ENCODE measurements at regions not wholly inside any gene's neighbourhood (a gene's known extent, or its start where the extent isn't known, plus 50 kb on each side); places are given as distances from the start of the nearest gene placed in this dataset.
"Not testable (repeated sequence)": the region's sequence is repeated elsewhere in the genome, so short reads cannot be mapped to it uniquely, and the experiment has no call there.

DNA sequence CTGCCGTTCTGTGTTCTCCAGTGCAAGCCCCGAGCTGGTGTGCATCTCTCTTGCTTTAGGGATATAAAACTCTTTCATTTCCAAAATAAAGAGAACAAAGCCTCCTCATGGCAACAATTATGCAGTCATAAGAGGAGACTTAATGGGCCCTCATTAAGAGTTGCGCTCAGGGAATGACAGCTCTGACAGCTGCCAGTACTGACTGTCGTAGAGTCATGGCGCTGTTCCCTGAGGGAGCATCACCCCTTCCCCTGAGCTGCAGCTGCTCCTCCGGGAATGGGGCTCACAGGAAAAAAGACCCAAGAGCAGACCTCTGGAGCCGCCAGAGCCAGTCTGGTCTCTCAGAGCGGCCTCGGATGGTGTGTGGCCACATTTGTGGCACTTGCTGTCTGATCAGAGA is 160.3 kb downstream of the TRIM43 start:
- H3K14ac ChIP-seq (ENCODE audit: low read length); H3K27ac ChIP-seq (replicated peaks; ENCODE audit: low read length); H3K23ac ChIP-seq (ENCODE audit: low read depth, low read length, poor library complexity); H2AK5ac ChIP-seq (ENCODE audit: low read depth, low read length); H2BK12ac ChIP-seq (ENCODE audit: low read length); H3K36me3 ChIP-seq (replicated peaks in 1 of 2; ENCODE audit: control insufficient read depth in 2 of 2, insufficient read depth in 2 of 2, low read length in 2 of 2); H3K27me3 ChIP-seq (ENCODE audit: control insufficient read depth in 3 of 3, insufficient read depth in 3 of 3, low read depth in 1 of 3, low read length in 3 of 3); H3K18ac ChIP-seq (ENCODE audit: low read length); H4K8ac ChIP-seq (ENCODE audit: low read depth, low read length); H3K4me2 ChIP-seq (ENCODE audit: insufficient read depth, low read length, poor library complexity, severe bottlenecking); DNase-seq (ENCODE audit: low spot score); H3K9me3 ChIP-seq (replicated peaks in 1 of 2; ENCODE audit: control insufficient read depth in 2 of 2, insufficient read depth in 1 of 2, low read depth in 1 of 2, low read length in 2 of 2); H2BK15ac ChIP-seq (ENCODE audit: low read length); H3K4me1 ChIP-seq (ENCODE audit: control insufficient read depth in 2 of 2, insufficient read depth in 1 of 2, low read depth in 1 of 2, low read length in 2 of 2); H2BK120ac ChIP-seq (ENCODE audit: low read depth, low read length); H2BK5ac ChIP-seq (ENCODE audit: low read length); H3K9ac ChIP-seq (ENCODE audit: low read depth, low read length, poor library complexity); H4K91ac ChIP-seq (ENCODE audit: low read depth, low read length, poor library complexity); H2AFZ ChIP-seq (ENCODE audit: low read length); H3K4me3 ChIP-seq (ENCODE audit: low read length in 2 of 2); H3K4ac ChIP-seq (ENCODE audit: low read length); H3K79me1 ChIP-seq (ENCODE audit: low read depth, low read length): not testable (repeated sequence)
- no CpG with 5 or more reads among the region's 9 CpGs for WGBS, 2 donors (ENCODE audit: extremely low coverage in 2 of 2, insufficient read length in 2 of 2, insufficient replicate concordance in 1 of 2)

DNA sequence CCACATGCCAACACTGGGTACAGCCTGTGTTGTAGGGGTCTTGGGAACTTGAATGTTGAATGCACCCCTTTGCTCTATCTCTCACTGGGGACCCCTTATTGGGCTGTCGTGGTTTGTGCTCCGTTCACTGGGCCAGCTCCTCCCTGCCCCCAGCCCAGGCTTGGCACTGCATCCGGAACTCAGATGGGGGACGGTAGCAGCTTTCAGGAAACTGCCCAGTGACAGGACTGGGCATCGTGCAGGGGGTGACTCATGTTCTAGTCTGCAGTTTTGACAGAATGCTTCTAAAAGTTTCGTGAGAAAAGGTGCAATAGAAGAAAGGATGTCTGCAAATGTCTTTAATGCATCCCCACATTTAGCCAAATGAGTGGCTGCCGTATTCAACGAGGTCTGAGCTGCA is 162.0 kb downstream of the TRIM43 start:
- not testable (repeated sequence) for H2AFZ ChIP-seq (ENCODE audit: low read length); H2BK12ac ChIP-seq (ENCODE audit: low read length); H3K4me1 ChIP-seq (ENCODE audit: control insufficient read depth in 2 of 2, insufficient read depth in 1 of 2, low read depth in 1 of 2, low read length in 2 of 2); H3K27ac ChIP-seq (replicated peaks; ENCODE audit: low read length); H2BK5ac ChIP-seq (ENCODE audit: low read length); H3K23ac ChIP-seq (ENCODE audit: low read depth, low read length, poor library complexity); H3K27me3 ChIP-seq (ENCODE audit: control insufficient read depth in 3 of 3, insufficient read depth in 3 of 3, low read depth in 1 of 3, low read length in 3 of 3); H3K4ac ChIP-seq (ENCODE audit: low read length); H3K36me3 ChIP-seq (replicated peaks in 1 of 2; ENCODE audit: control insufficient read depth in 2 of 2, insufficient read depth in 2 of 2, low read length in 2 of 2); H3K18ac ChIP-seq (ENCODE audit: low read length); H3K4me3 ChIP-seq (ENCODE audit: low read length in 2 of 2); H3K4me2 ChIP-seq (ENCODE audit: insufficient read depth, low read length, poor library complexity, severe bottlenecking); H2BK15ac ChIP-seq (ENCODE audit: low read length); H3K9ac ChIP-seq (ENCODE audit: low read depth, low read length, poor library complexity); DNase-seq (ENCODE audit: low spot score); H4K91ac ChIP-seq (ENCODE audit: low read depth, low read length, poor library complexity); H3K79me1 ChIP-seq (ENCODE audit: low read depth, low read length); H2BK120ac ChIP-seq (ENCODE audit: low read depth, low read length); H3K9me3 ChIP-seq (replicated peaks in 1 of 2; ENCODE audit: control insufficient read depth in 2 of 2, insufficient read depth in 1 of 2, low read depth in 1 of 2, low read length in 2 of 2); H4K8ac ChIP-seq (ENCODE audit: low read depth, low read length); H2AK5ac ChIP-seq (ENCODE audit: low read depth, low read length)
- H3K14ac ChIP-seq (ENCODE audit: low read length): peak overlapping the region; percentile 82
- WGBS, 2 donors (ENCODE audit: extremely low coverage in 2 of 2, insufficient read length in 2 of 2, insufficient replicate concordance in 1 of 2): no CpG with 5 or more reads among the region's 8 CpGs

DNA sequence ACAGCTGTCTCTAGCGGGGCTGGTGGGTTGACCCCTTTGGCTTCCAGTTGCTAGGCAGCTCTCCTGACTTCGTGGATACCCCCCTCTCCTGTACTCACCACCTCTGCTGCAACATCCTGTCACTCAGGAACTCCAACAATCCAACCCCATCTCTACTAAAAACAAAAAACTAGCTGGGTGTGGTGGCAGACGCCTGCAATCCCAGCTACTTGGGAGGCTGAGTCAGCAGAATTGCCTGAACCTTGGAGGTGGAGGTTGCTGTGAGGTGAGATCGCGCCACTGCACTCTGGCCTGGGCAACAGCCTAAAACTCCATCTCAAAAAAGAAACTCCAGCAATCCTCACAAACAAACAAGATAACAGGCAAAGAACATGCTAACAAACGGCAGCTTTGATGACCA is 162.4 kb downstream of the TRIM43 start:
- not testable (repeated sequence) for H3K9ac ChIP-seq (ENCODE audit: low read depth, low read length, poor library complexity); H3K27me3 ChIP-seq (ENCODE audit: control insufficient read depth in 3 of 3, insufficient read depth in 3 of 3, low read depth in 1 of 3, low read length in 3 of 3); H3K4me2 ChIP-seq (ENCODE audit: insufficient read depth, low read length, poor library complexity, severe bottlenecking); H2AK5ac ChIP-seq (ENCODE audit: low read depth, low read length); H4K91ac ChIP-seq (ENCODE audit: low read depth, low read length, poor library complexity); H3K14ac ChIP-seq (ENCODE audit: low read length); H3K4me1 ChIP-seq (ENCODE audit: control insufficient read depth in 2 of 2, insufficient read depth in 1 of 2, low read depth in 1 of 2, low read length in 2 of 2); H3K18ac ChIP-seq (ENCODE audit: low read length); H3K23ac ChIP-seq (ENCODE audit: low read depth, low read length, poor library complexity); H2BK120ac ChIP-seq (ENCODE audit: low read depth, low read length); H3K27ac ChIP-seq (replicated peaks; ENCODE audit: low read length); DNase-seq (ENCODE audit: low spot score); H2BK15ac ChIP-seq (ENCODE audit: low read length); H3K9me3 ChIP-seq (replicated peaks in 1 of 2; ENCODE audit: control insufficient read depth in 2 of 2, insufficient read depth in 1 of 2, low read depth in 1 of 2, low read length in 2 of 2); H3K79me1 ChIP-seq (ENCODE audit: low read depth, low read length); H2BK5ac ChIP-seq (ENCODE audit: low read length); H3K4ac ChIP-seq (ENCODE audit: low read length); H3K4me3 ChIP-seq (ENCODE audit: low read length in 2 of 2); H4K8ac ChIP-seq (ENCODE audit: low read depth, low read length); H2AFZ ChIP-seq (ENCODE audit: low read length); H3K36me3 ChIP-seq (replicated peaks in 1 of 2; ENCODE audit: control insufficient read depth in 2 of 2, insufficient read depth in 2 of 2, low read length in 2 of 2); H2BK12ac ChIP-seq (ENCODE audit: low read length)
- WGBS, 2 donors (ENCODE audit: extremely low coverage in 2 of 2, insufficient read length in 2 of 2, insufficient replicate concordance in 1 of 2): no CpG with 5 or more reads among the region's 6 CpGs

- not testable (repeated sequence) for H2AFZ ChIP-seq (ENCODE audit: low read length); H3K36me3 ChIP-seq (replicated peaks in 1 of 2; ENCODE audit: control insufficient read depth in 2 of 2, insufficient read depth in 2 of 2, low read length in 2 of 2); H3K79me1 ChIP-seq (ENCODE audit: low read depth, low read length); H3K27me3 ChIP-seq (ENCODE audit: control insufficient read depth in 3 of 3, insufficient read depth in 3 of 3, low read depth in 1 of 3, low read length in 3 of 3); H4K91ac ChIP-seq (ENCODE audit: low read depth, low read length, poor library complexity); H3K14ac ChIP-seq (ENCODE audit: low read length); H3K23ac ChIP-seq (ENCODE audit: low read depth, low read length, poor library complexity); DNase-seq (ENCODE audit: low spot score); H3K9me3 ChIP-seq (replicated peaks in 1 of 2; ENCODE audit: control insufficient read depth in 2 of 2, insufficient read depth in 1 of 2, low read depth in 1 of 2, low read length in 2 of 2); H2BK12ac ChIP-seq (ENCODE audit: low read length); H3K9ac ChIP-seq (ENCODE audit: low read depth, low read length, poor library complexity); H3K4me2 ChIP-seq (ENCODE audit: insufficient read depth, low read length, poor library complexity, severe bottlenecking); H3K27ac ChIP-seq (replicated peaks; ENCODE audit: low read length); H2BK120ac ChIP-seq (ENCODE audit: low read depth, low read length); H4K8ac ChIP-seq (ENCODE audit: low read depth, low read length); H3K4me3 ChIP-seq (ENCODE audit: low read length in 2 of 2); H3K4ac ChIP-seq (ENCODE audit: low read length); H2AK5ac ChIP-seq (ENCODE audit: low read depth, low read length); H3K4me1 ChIP-seq (ENCODE audit: control insufficient read depth in 2 of 2, insufficient read depth in 1 of 2, low read depth in 1 of 2, low read length in 2 of 2); H2BK15ac ChIP-seq (ENCODE audit: low read length); H2BK5ac ChIP-seq (ENCODE audit: low read length); H3K18ac ChIP-seq (ENCODE audit: low read length)
- WGBS, 2 donors (ENCODE audit: extremely low coverage in 2 of 2, insufficient read length in 2 of 2, insufficient replicate concordance in 1 of 2): no CpG with 5 or more reads among the region's 15 CpGs
These were observed 163.2 kb downstream of the TRIM43 start for GRCh38 chr2:95754819-95755563.
